CD14-positive monocyte (primary cell): ENCODE measurements at regions not wholly inside any gene's neighbourhood (a gene's known extent, or its start where the extent isn't known, plus 50 kb on each side); places are given as distances from the start of the nearest gene placed in this dataset.
A peak's percentile ranks its signal among the peaks of the same experiment; 100 is the strongest.

ENCODE experiments used
- DNase-seq, 3 donors: peaks; one replicate each; pipeline ENCODE4 v3.0.0-alpha.2; 2011 to 2022
- H2AFZ ChIP-seq: 2 replicates; pipeline ENCODE4 v1.6.0; 2012; ENCODE audit warnings: mild to moderate bottlenecking, low read depth, low read length, inconsistent platforms; ENCODE audit not compliant: insufficient read depth, poor library complexity, severe bottlenecking
- H3K27ac ChIP-seq, 2 donors: 1 replicate in 1 of 2; 2 replicates in 1 of 2; pipeline ENCODE4 v1.5.1; 2012 to 2013; ENCODE audit warnings: low read length in 2 of 2, control low read depth in 1 of 2, inconsistent platforms in 1 of 2, low read depth in 1 of 2, mild to moderate bottlenecking in 1 of 2
- H3K27me3 ChIP-seq, 2 donors: one replicate each; pipeline versions ENCODE4 v1.6.0 to v1.6.1; 2011 to 2013; ENCODE audit warnings: low read length in 2 of 2; ENCODE audit not compliant: control insufficient read depth in 2 of 2, insufficient read depth in 2 of 2
- H3K36me3 ChIP-seq, 2 donors: replicated peaks in 1 of 2; 1 replicate in 1 of 2; 2 replicates in 1 of 2; pipeline versions ENCODE4 v1.5.1 to v1.6.1; 2012 to 2013; ENCODE audit warnings: low read length in 2 of 2, control low read depth in 1 of 2, inconsistent platforms in 1 of 2, mild to moderate bottlenecking in 1 of 2; ENCODE audit not compliant: insufficient read depth in 2 of 2, control insufficient read depth in 1 of 2
- H3K4me1 ChIP-seq, 2 donors: 1 replicate in 1 of 2; 2 replicates in 1 of 2; pipeline versions ENCODE4 v1.5.1 to v1.6.1; 2012 to 2013; ENCODE audit warnings: low read length in 2 of 2, control low read depth in 1 of 2, inconsistent platforms in 1 of 2, mild to moderate bottlenecking in 1 of 2, moderate library complexity in 1 of 2; ENCODE audit not compliant: insufficient read depth in 2 of 2, control insufficient read depth in 1 of 2
- H3K4me2 ChIP-seq: replicated peaks from 2 replicates; pipeline ENCODE3; 2012; ENCODE audit warnings: low read length, moderate library complexity, mild to moderate bottlenecking; ENCODE audit not compliant: poor library complexity, severe bottlenecking; ENCODE audit errors: extremely low read depth
- H3K4me3 ChIP-seq, 3 experiments: fragments of 200-600 bp in 1 of 3; sonication (generic) in 1 of 3; replicated peaks in 1 of 3; 1 replicate in 2 of 3; 2 replicates in 1 of 3; pipeline ENCODE4 v1.5.1; 2011 to 2013; ENCODE audit warnings: low read length in 3 of 3, mild to moderate bottlenecking in 3 of 3, control low read depth in 2 of 3, low read depth in 2 of 3, inconsistent platforms in 1 of 3, moderate library complexity in 1 of 3
- H3K79me2 ChIP-seq: 2 replicates; pipeline ENCODE4 v1.6.0; 2012; ENCODE audit warnings: mild to moderate bottlenecking, control low read depth, inconsistent platforms, low read length, moderate library complexity; ENCODE audit not compliant: insufficient read depth
- H3K9ac ChIP-seq: 2 replicates; pipeline ENCODE4 v1.6.0; 2017; ENCODE audit warnings: low read length, mild to moderate bottlenecking; ENCODE audit not compliant: insufficient read depth, poor library complexity, severe bottlenecking
- H3K9me3 ChIP-seq, 2 donors: replicated peaks in 1 of 2; 1 replicate in 1 of 2; 2 replicates in 1 of 2; pipeline versions ENCODE4 v1.5.1 to v1.6.1; 2012 to 2013; ENCODE audit warnings: low read length in 2 of 2, control low read depth in 1 of 2; ENCODE audit not compliant: control insufficient read depth in 1 of 2, insufficient read depth in 1 of 2
- H4K20me1 ChIP-seq: 2 replicates; pipeline ENCODE4 v1.6.0; 2012; ENCODE audit warnings: mild to moderate bottlenecking, low read length, control low read depth, moderate library complexity; ENCODE audit not compliant: insufficient read depth
- H3K27ac Mint-ChIP-seq, 7 donors: one replicate each; pipeline ENCODE4 v1.8.0; 2020; ENCODE audit warnings: mild to moderate bottlenecking in 7 of 7, mixed read lengths in 7 of 7, moderate library complexity in 6 of 7, inconsistent platforms in 2 of 7
- H3K27me3 Mint-ChIP-seq, 3 donors: one replicate each; pipeline ENCODE4 v1.8.0; 2021 to 2022; ENCODE audit warnings: low read depth in 3 of 3, mild to moderate bottlenecking in 3 of 3, mixed read lengths in 3 of 3, moderate library complexity in 3 of 3, inconsistent platforms in 1 of 3
- H3K36me3 Mint-ChIP-seq, 2 donors: one replicate each; pipeline ENCODE4 v1.8.0; 2020; ENCODE audit warnings: mixed read lengths in 2 of 2, inconsistent platforms in 1 of 2, mild to moderate bottlenecking in 1 of 2
- H3K4me1 Mint-ChIP-seq: one replicate; pipeline ENCODE4 v1.8.0; 2020; ENCODE audit warnings: mild to moderate bottlenecking, mixed read lengths
- H3K4me3 Mint-ChIP-seq, 2 donors: one replicate each; pipeline ENCODE4 v1.8.0; 2020; ENCODE audit warnings: mild to moderate bottlenecking in 2 of 2, mixed read lengths in 2 of 2, moderate library complexity in 1 of 2
- H3K9me3 Mint-ChIP-seq, 7 donors: one replicate each; pipeline ENCODE4 v1.8.0; 2020 to 2022; ENCODE audit warnings: mixed read lengths in 7 of 7, mild to moderate bottlenecking in 6 of 7, moderate library complexity in 6 of 7, inconsistent platforms in 2 of 7
- CTCF ChIP-seq: fragments of 200-600 bp; IDR thresholded peaks from one replicate; pipeline ENCODE4 v1.8.0; 2022; ENCODE audit warnings: antibody characterized with exemption, mild to moderate bottlenecking
- WGBS: methylation state at CpG from one replicate; pipeline ENCODE4 v1.1.5; 2013; ENCODE audit warnings: missing lambda C conversion rate; ENCODE audit not compliant: insufficient coverage; 5-methylcytosine and 5-hydroxymethylcytosine counted together
- intact Hi-C, 2 donors: fragments of 100-400 bp; cut with micrococcal nuclease; formaldehyde crosslinking; loops; one replicate each; pipeline versions ENCODE4 v1.15.0 to v1.15.1; 2023

DNA sequence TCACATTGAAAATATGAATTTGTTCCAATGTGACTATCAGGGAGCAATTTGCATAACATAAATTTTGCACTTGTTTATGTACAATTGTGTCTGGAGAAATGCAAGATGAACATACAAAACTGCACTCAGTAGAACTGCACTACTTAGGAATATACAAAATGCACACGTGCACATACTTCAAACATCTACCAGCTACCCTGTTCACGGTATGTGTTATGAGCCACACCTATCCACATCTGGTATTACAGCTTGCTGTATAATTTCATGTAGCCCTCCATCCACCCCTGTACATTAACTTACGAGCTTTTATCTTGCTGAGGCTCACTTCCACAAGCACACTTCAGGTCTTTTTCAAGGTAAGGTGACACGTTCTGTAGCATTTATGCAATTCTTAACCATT lies 373.5 kb upstream of the ZEB2 start:
- Mint-ChIP-seq H3K27me3 (peaks cover 0 to 1% (median 0%) of the 10 kb centered on the region in 3 donors), H3K36me3 (no peaks in the 10 kb centered on the region), H3K4me1 (peaks cover 8% of the 10 kb centered on the region), H3K9me3 (peaks cover 0 to 2% (median 0%) of the 10 kb centered on the region in 7 donors), H3K4me3 (no peak overlapping the region), H3K27ac (no peak overlapping the region)
- Histone ChIP-seq H3K79me2 (no peaks in the 10 kb centered on the region), H2AFZ (no peak overlapping the region), H3K4me2 (no peak overlapping the region), H3K27me3 (no peaks in the 10 kb centered on the region), H4K20me1 (no peaks in the 10 kb centered on the region), H3K4me1 (peaks cover 0 to 4% of the 10 kb centered on the region in 2 donors), H3K36me3 (no peaks in the 10 kb centered on the region), H3K9ac (no peak overlapping the region), H3K9me3 (no peaks in the 10 kb centered on the region), H3K27ac (no peak overlapping the region), H3K4me3 (no peak overlapping the region)
- TF ChIP-seq CTCF = no peak
- no peak for DNase-seq
- 100% methylated on average over 1 of the region's 4 CpGs for WGBS
- intact Hi-C loops = no loop called here

- no peaks in the 10 kb centered on the region for H4K20me1 ChIP-seq
- H2AFZ ChIP-seq = peak overlapping the region; percentile 19
- peak; percentile 33 for TF ChIP-seq CTCF
- Mint-ChIP-seq H3K27ac (no peak overlapping the region), H3K27me3 (peaks cover 0 to 1% (median 0%) of the 10 kb centered on the region in 3 donors), H3K9me3 (no peaks in the 10 kb centered on the region), H3K4me3 (no peak overlapping the region), H3K36me3 (no peaks in the 10 kb centered on the region), H3K4me1 (peaks cover 8% of the 10 kb centered on the region)
- no peaks in the 10 kb centered on the region for H3K36me3 ChIP-seq
- DNase-seq = peak; percentile 19 to 60 (median 58)
- H3K9ac ChIP-seq = no peak overlapping the region
- no CpG with 5 or more reads among the region's 1 CpG for WGBS
- H3K79me2 ChIP-seq = no peaks in the 10 kb centered on the region
- peaks cover 0 to 4% of the 10 kb centered on the region in 2 donors for H3K4me1 ChIP-seq
- H3K4me3 ChIP-seq = no peak overlapping the region
- no peak overlapping the region for H3K27ac ChIP-seq
- no peak overlapping the region for H3K4me2 ChIP-seq
- intact Hi-C loops = no loop called here
- no peaks in the 10 kb centered on the region for H3K9me3 ChIP-seq
- no peaks in the 10 kb centered on the region for H3K27me3 ChIP-seq
Measured at GRCh38 chr2:144890828-144891227, 370.9 kb upstream of the ZEB2 start.
